GM18868 (cell line): ENCODE measurements at regions not wholly inside any gene's neighbourhood (a gene's known extent, or its start where the extent isn't known, plus 50 kb on each side); places are given as distances from the start of the nearest gene placed in this dataset.
"Not testable (repeated sequence)": the region's sequence is repeated elsewhere in the genome, so short reads cannot be mapped to it uniquely, and the experiment has no call there.

Experiments used
- ATAC-seq: cut with Tn5 transposase; IDR thresholded peaks from one replicate; pipeline ENCODE4 v1.9.1; 2021; ENCODE audit warnings: mild to moderate bottlenecking, moderate library complexity; ENCODE audit not compliant: unreplicated experiment

DNA sequence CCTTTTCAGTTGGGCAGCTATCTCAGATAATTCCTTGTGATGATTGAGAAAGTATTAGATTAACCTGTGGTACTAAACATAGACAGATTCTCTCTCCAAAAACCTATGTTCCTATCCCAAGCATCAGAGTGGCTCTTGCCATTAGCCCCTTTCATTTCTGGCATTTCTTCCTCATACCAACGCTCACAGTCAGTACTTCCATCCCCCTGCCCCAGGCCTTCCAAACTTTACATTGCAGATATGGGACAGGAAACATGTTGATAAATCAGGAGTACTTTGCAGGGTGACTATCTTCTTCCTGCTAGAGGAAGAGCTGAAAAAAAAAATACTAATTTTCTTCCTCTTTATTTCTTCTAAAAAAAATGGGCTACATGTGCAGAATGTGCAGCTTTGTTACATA is 442.6 kb upstream of the RGMB start:
- ATAC-seq: no peak

GRCh38 chr5:98333921-98334320 is 439.5 kb upstream of the RGMB start:
- no peak for ATAC-seq

DNA sequence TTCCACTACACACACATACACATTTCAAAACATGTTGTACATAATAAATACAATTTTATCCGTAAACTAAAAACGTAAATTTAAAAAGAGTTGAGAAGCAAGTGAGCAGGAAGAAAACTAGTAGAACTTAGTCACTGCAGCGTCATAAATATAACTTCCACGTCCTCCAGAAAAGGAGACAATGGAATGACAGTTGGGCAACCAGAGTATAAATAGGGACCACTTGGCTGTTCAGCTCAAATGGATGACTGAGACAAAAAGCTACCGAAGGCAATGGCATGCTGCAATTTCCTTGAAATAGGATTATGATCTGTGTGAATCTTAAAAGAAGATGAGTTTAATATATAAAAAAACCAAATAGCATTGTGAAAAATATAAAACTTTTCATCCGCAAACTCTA is 438.5 kb upstream of the RGMB start:
- ATAC-seq: no peak

DNA sequence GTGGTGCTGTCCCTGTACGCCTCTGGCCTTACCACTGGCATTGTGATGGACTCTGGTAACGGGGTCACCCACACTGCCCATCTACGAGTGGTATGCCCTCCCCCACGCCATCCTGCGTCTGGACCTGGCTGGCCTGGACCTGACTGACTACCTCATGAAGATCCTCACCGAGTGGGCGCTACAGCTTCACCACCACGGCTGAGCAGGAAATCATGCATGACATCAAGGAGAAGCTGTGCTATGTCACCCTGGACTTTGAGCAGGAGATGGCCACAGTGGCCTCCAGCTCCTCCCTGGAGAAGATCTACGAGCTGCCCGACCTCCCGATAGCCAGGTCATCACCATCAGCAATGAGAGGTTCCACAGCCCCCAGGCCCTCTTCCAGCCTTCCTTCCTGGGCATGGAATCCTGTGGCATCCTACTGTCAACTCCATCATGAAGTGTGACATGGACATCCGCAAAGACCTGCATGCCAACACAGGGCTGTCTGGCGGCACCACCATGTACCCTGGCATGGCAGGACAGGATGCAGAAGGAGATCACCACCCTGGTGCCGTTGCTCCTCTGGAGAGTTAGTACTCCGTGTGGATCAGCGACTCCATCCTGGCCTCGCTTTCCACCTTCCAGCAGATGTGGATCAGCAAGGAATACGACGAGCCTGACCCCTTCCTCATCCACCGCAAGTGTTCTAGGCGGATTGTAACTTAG is 434.2 kb upstream of the RGMB start:
- no peak for ATAC-seq

DNA sequence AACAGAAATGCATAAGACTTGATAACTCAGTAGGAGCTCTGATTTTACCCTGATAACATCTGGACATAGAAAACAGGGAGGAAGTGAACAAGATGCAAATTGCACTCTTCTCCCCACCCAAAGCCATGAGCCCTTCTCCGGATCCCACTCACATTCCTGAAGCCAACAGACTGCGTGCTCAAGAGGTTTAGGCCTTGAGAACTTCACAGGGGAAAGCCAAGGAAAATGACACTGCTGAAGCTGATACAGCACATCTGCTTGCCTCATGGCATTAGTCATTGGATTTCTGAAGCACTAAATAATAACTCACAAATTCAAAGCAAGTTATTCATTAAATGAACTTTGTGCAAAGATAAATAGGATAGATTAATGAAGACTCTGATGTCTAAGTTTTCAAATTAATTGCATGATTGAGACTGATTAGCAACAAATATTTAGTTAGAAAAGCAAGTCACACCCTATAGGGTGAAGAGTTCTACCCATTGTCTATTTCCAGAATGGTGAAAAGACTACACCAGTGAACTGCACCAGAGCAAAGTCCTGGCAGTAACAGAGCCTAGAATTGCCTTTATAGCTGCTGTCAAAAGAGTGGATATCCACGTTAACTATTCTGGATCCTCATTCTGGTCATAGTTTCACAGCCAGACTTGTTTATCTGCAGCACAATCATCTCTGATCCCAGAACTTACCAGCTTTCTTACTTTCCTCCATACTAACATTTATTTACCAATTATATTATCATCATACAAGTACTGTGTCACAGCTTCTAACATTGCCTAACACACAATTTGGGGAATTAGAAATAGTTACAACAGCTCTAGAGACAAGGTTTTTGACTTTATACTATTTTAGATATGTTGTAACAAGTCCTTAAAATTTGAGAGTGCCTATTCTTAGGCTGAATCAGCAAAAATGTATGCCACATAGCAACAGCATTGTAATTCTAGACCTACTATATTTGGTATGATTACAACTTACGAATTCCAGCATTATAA is 432.1 kb upstream of the RGMB start:
- ATAC-seq: no peak

DNA sequence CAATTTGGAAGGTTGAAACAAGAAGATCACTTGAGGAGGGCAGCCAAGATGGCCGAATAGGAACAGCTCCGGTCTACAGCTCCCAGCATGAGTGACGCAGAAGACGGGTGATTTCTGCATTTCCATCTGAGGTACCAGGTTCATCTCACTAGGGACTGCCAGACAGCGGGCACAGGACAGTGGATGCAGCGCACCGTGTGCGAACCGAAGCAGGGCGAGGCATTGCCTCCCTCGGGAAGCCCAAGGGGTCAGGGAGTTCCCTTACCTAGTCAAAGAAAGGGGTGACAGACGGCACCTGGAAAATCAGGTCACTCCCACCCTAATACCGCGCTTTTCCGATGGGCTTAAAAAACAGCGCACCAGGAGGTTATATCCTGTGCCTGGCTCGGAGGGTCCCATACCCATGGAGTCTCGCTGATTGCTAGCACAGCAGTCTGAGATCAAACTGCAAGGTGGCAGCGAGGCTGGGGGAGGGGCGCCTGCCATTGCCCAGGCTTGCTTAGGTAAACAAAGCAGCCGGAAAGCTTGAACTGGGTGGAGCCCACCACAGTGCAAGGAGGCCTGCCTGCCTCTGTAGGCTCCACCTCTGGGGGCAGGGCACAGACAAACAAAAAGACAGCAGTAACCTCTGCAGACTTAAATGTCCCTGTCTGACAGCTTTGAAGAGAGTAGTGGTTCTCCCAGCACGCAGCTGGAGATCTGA is 430.4 kb upstream of the RGMB start:
- ATAC-seq: not testable (repeated sequence)

DNA sequence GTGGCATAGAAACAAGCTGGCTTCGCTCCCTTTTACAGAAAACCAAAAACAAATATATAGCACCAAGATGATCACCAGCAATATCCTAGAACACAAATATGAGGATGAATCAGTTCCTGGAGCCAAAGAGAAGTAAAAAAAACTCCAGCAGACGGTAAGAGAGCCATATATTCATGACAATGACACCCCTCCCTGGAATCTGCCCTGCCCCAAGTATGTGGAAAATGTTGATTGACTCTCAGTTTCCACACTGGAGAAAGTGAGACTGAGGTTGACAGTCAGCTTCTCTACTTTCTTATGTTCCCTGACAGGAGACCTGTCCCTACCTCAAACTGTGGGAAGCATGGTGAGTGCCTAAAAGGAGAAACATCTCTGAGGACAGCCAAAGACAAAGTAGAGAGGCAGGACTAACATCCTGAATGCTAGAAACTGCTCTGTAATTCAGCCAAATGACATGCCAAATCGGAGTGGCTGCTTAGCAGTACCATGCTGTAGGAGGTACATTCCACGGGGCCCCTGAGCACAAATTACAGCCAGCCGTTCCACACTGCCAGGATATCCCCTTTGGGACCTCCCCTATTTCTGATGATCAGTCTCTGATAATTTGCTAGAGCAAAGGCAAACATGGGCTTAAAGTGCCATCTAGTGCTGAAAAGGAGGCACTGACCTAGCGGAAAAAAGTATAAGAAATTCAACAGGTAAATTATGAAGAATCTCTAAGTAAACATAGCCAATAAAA is 424.0 kb upstream of the RGMB start:
- no peak for ATAC-seq

DNA sequence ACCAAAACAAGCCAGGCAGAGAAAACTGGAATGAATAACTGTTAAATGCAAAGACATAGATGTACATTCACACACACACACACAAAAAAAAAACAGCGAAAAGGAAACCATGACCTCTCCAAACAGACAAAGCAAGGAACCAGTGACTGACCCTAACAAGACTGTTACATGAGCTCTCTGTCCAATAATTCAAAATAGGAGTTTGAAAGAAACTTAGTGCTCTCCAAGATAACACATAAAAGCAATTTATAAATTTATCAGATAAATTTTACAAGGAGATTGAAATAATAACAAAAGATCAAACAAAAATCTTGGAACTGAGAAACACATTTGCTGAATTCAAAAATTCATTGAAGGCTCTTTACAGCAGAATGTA is 423.5 kb upstream of the RGMB start:
- ATAC-seq: no peak

DNA sequence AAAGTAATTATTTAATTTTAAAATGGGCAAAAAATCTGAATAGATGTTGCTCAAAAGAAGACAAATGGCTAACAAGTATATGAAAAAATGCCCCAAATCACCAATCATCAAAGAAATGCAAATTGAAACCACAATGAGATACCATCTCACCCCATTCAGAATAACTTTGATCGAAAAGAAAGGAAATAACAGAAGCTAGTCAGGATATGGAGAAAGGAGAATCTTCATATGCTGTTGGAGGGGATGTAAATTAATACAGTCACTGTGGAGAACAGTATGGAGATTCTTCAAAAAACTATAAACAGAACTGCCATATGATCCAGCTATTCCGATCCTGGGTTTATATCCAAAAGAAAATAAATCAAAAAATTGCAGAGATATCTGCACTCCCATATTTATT is 418.5 kb upstream of the RGMB start:
- no peak for ATAC-seq

DNA sequence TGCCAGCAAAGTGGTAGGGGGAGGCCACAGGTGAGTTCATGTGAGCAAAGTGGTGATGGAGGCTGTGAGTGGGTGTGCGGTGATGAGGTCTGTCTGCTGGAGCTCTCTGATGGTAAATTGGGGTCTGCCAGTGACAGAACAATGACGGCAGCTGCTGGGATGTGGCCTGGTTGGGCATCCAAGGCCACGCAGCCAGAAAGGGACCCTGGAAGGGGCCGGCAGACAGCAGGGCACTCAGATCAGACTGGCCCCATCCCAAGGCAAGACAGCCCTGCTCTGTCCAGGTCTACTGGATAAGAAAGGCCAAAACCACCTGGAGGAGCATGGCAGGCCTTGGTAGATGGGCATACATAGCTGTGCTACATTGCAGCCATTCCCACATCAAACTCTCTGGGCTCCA is 412.9 kb upstream of the RGMB start:
- ATAC-seq: no peak

- ATAC-seq: no peak
Measured at GRCh38 chr5:98363157-98363556, 410.3 kb upstream of the RGMB start.

DNA sequence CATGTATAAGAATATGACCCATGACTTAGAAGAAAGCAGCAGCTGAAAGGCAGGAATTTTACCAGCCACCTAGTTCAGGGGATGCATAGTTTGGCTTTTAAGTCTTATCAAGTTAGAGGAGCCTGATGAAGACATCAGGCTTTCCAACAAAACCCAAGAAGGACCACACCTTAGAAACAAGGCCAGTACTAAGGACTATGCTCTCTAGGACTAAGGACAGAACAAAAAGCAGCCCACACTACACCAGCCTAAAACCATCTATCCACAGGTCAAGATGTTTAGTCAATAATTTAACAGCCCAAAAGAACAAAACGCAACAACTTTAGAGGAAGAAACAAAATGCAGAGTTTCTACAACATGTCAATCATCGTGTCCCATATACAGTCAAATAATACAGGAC is 408.9 kb upstream of the RGMB start:
- ATAC-seq: no peak

- ATAC-seq: no peak
Measured at GRCh38 chr5:98365126-98365525, 408.3 kb upstream of the RGMB start.

- no peak for ATAC-seq
Measured at GRCh38 chr5:98368141-98368540, 405.3 kb upstream of the RGMB start.

GRCh38 chr5:98372351-98372750 is 401.1 kb upstream of the RGMB start:
- ATAC-seq: no peak

GRCh38 chr5:98391921-98392625 is 381.4 kb upstream of the RGMB start:
- ATAC-seq: no peak

- not testable (repeated sequence) for ATAC-seq
Measured at GRCh38 chr5:98393205-98393604, 380.3 kb upstream of the RGMB start.

DNA sequence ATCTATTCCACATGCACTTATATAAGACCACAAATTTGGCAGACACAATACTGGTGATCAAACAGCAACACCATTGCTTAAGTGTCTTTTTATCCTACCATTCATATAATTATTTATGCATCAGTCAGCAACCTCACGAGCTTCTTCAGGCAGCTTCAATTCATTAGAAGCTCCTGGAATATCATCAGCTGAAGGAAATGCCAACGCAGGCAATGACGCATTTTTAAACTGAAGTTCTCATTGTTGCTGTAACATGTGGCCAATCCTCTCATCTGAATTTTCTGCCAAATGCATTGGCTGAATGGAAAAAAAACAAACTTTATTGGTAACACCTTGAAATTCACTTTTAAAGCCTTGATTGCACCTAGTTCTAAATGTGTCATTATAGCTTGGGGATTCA is 376.4 kb upstream of the RGMB start:
- no peak for ATAC-seq

GRCh38 chr5:98398465-98398864 is 375.0 kb upstream of the RGMB start:
- no peak for ATAC-seq

- no peak for ATAC-seq
Measured at GRCh38 chr5:98401656-98402055, 371.8 kb upstream of the RGMB start.
